ENCODE measurements at regions not wholly inside any gene's neighbourhood (a gene's known extent, or its start where the extent isn't known, plus 50 kb on each side); places are given as distances from the start of the nearest gene placed in this dataset.

- Mint-ChIP-seq H3K27ac (no peak overlapping the region), H3K4me3 (no peak overlapping the region), H3K4me1 (peaks cover 7% of the 10 kb centered on the region in 2 experiments), H3K36me3 (ENCODE audit: insufficient read depth in 1 of 3, low read depth in 3 of 3) (no peaks in the 10 kb centered on the region), H3K27me3 (ENCODE audit: low read depth) (no peaks in the 10 kb centered on the region), H3K9me3 (no peaks in the 10 kb centered on the region)
- H3K4ac ChIP-seq (ENCODE audit: low read depth, low read length) = no peak overlapping the region
- H4K8ac ChIP-seq (replicated peaks; ENCODE audit: insufficient read length, low read depth, low read length) = no peak overlapping the region
- H4K5ac ChIP-seq (ENCODE audit: insufficient read length, low read depth, low read length) = no peak overlapping the region
- no peaks in the 10 kb centered on the region for H3K9me3 ChIP-seq (ENCODE audit: control insufficient read depth, low read depth, low read length)
- no peak overlapping the region for H2AFZ ChIP-seq (ENCODE audit: low read length)
- H2BK5ac ChIP-seq (ENCODE audit: insufficient read length, low read length) = no peak overlapping the region
- no peak overlapping the region for H3K18ac ChIP-seq (ENCODE audit: insufficient read length, low read depth, low read length)
- no peak overlapping the region for H3K4me2 ChIP-seq (ENCODE audit: insufficient read depth, insufficient read length, low read length)
- H3K27ac ChIP-seq (ENCODE audit: insufficient read length, low read depth, low read length) = no peak overlapping the region
- no peaks in the 10 kb centered on the region for H3K27me3 ChIP-seq (ENCODE audit: insufficient read depth, low read length)
- no peaks in the 10 kb centered on the region for H3K23me2 ChIP-seq (ENCODE audit: insufficient read length, low read depth, low read length, poor library complexity, severe bottlenecking)
- no peak overlapping the region for H2BK15ac ChIP-seq (ENCODE audit: low read depth, low read length)
- H3K79me2 ChIP-seq (ENCODE audit: insufficient read depth, low read length) = no peaks in the 10 kb centered on the region
- H2BK20ac ChIP-seq (ENCODE audit: low read depth, low read length, poor library complexity, severe bottlenecking) = no peak overlapping the region
- no peak overlapping the region for H3K9ac ChIP-seq (ENCODE audit: extremely low read depth, insufficient read length, low read length)
- no peak overlapping the region for H2AK5ac ChIP-seq (ENCODE audit: insufficient read length, low read length)
- TF ChIP-seq, protein P1, sequence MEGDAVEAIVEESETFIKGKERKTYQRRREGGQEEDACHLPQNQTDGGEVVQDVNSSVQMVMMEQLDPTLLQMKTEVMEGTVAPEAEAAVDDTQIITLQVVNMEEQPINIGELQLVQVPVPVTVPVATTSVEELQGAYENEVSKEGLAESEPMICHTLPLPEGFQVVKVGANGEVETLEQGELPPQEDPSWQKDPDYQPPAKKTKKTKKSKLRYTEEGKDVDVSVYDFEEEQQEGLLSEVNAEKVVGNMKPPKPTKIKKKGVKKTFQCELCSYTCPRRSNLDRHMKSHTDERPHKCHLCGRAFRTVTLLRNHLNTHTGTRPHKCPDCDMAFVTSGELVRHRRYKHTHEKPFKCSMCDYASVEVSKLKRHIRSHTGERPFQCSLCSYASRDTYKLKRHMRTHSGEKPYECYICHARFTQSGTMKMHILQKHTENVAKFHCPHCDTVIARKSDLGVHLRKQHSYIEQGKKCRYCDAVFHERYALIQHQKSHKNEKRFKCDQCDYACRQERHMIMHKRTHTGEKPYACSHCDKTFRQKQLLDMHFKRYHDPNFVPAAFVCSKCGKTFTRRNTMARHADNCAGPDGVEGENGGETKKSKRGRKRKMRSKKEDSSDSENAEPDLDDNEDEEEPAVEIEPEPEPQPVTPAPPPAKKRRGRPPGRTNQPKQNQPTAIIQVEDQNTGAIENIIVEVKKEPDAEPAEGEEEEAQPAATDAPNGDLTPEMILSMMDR (conservative IDR thresholded peaks at IDR 0.05) = no peak
- H4K91ac ChIP-seq (ENCODE audit: insufficient read length, low read depth, low read length) = no peak overlapping the region
- no peak overlapping the region for H3K23ac ChIP-seq (ENCODE audit: insufficient read length, low read depth, low read length)
- no peak overlapping the region for H3K56ac ChIP-seq (ENCODE audit: insufficient read length, low read depth, low read length)
- H3T11ph ChIP-seq (ENCODE audit: low read length) = no peak overlapping the region
- H3K4me1 ChIP-seq (ENCODE audit: insufficient read depth, low read length) = no peaks in the 10 kb centered on the region; the same call in 1 of the 2 replicates
- no peaks in the 10 kb centered on the region for H3K79me1 ChIP-seq (ENCODE audit: insufficient read depth, low read depth, low read length, poor library complexity, severe bottlenecking)
- no peaks in the 10 kb centered on the region for H4K20me1 ChIP-seq (ENCODE audit: control insufficient read depth, insufficient read depth, insufficient read length)
- no peak overlapping the region for H3K14ac ChIP-seq (ENCODE audit: insufficient read depth, low read length)
- no peak overlapping the region for H2BK12ac ChIP-seq (ENCODE audit: insufficient read length, low read depth, low read length)
- H2BK120ac ChIP-seq (ENCODE audit: low read depth, low read length, poor library complexity, severe bottlenecking) = no peak overlapping the region
- DNase-seq = no peak
Measured at GRCh38 chr5:143498821-143499220, 95.3 kb upstream of the NR3C1 start.

Measured in H9 (cell line).